A549 (cell line): ENCODE measurements at regions not wholly inside any gene's neighbourhood (a gene's known extent, or its start where the extent isn't known, plus 50 kb on each side); places are given as distances from the start of the nearest gene placed in this dataset.

ENCODE experiments used
- ATAC-seq, 2 experiments: fragments of 200-7000 bp in 1 of 2; fragments of >200 bp in 1 of 2; cut with Nextera tagmentation in 1 of 2; cut with Tn5 transposase in 1 of 2; 3 replicates each; pipeline versions ENCODE4 v1.8.0 to v1.9.1; 2018 to 2020; ENCODE audit warnings: mild to moderate bottlenecking in 1 of 2, moderate library complexity in 1 of 2
- CTCF ChIA-PET: fragments of 300-600 bp; sonication (Branson Sonifier 250); formaldehyde crosslinking; extraction: SDS; loops from one replicate; lab custom pipeline; 2021; ENCODE audit warnings: antibody characterized with exemption, inconsistent platforms; lab: Yijun Ruan, JAX
- POLR2A ChIA-PET: fragments of 350-600 bp; formaldehyde crosslinking; extraction: SDS; loops from one replicate; lab custom pipeline; 2021; ENCODE audit warnings: antibody characterized with exemption, inconsistent platforms; lab: Yijun Ruan, JAX
- DNase-seq, 2 experiments: peaks; one replicate each; pipeline versions ENCODE4 v3.0.0 to v3.0.0-alpha.2; 2011 to 2016; ENCODE audit warnings: low read depth in 1 of 2, low spot score in 1 of 2
- FAIRE-seq: peaks from 2 replicates; lab custom pipeline; 2011; peaks lifted over from hg19 to GRCh38; lab: Jason Lieb, UNC
- H3K27ac ChIP-seq, 2 experiments: fragments of >200 bp; sonication (Bioruptor Twin); formaldehyde crosslinking; 3 replicates each; pipeline ENCODE4 v1.5.1; 2016 to 2017
- H3K4me1 ChIP-seq: fragments of >200 bp; sonication (Bioruptor Twin); formaldehyde crosslinking; 3 replicates; pipeline ENCODE4 v1.6.1; 2016
- H3K4me2 ChIP-seq: fragments of >200 bp; sonication (Bioruptor Twin); formaldehyde crosslinking; 3 replicates; pipeline ENCODE4 v1.6.1; 2016
- H3K4me3 ChIP-seq: fragments of >200 bp; sonication (Bioruptor Twin); formaldehyde crosslinking; 3 replicates; pipeline ENCODE4 v1.5.1; 2016
- H3K9me3 ChIP-seq: fragments of >200 bp; sonication (Bioruptor Twin); formaldehyde crosslinking; 3 replicates; pipeline ENCODE4 v1.6.1; 2016
- BHLHE40 ChIP-seq: IDR thresholded peaks from 2 replicates; pipeline ENCODE4 v1.6.1; 2012; ENCODE audit warnings: low read depth, low read length, inconsistent platforms
- CEBPB ChIP-seq, 2 experiments: fragments of >200 bp in 1 of 2; sonication (Bioruptor Twin) in 1 of 2; formaldehyde crosslinking in 1 of 2; IDR thresholded peaks; 2 replicates each; pipeline ENCODE4 v1.6.1; 2012 to 2016
- CHD2 ChIP-seq: fragments of 150-350 bp; IDR thresholded peaks from 2 replicates; pipeline ENCODE4 v1.6.1; 2014; ENCODE audit warnings: low read length; ENCODE audit not compliant: partially characterized antibody
- EHF ChIP-seq: fragments of 250-450 bp; sonication (Bioruptor Pico); IDR thresholded peaks from 2 replicates; pipeline ENCODE4 v1.5.0; 2020; ENCODE audit warnings: mild to moderate bottlenecking
- EP300 ChIP-seq, 2 experiments: fragments of >200 bp; sonication (Bioruptor Twin); formaldehyde crosslinking; IDR thresholded peaks; 2 replicates in 1 of 2; 3 replicates in 1 of 2; pipeline ENCODE4 v1.6.1; 2016 to 2017
- ESRRA ChIP-seq: fragments of 150-350 bp; IDR thresholded peaks from 2 replicates; pipeline ENCODE4 v1.6.1; 2014; ENCODE audit warnings: mild to moderate bottlenecking, low read length, borderline replicate concordance
- HEYL ChIP-seq: fragments of 250-450 bp; sonication (Bioruptor Pico); IDR thresholded peaks from 2 replicates; pipeline ENCODE4 v1.8.0; 2021; ENCODE audit warnings: mild to moderate bottlenecking, moderate library complexity
- HOXB13 ChIP-seq: fragments of 250-450 bp; sonication (Bioruptor Pico); IDR thresholded peaks from 2 replicates; pipeline ENCODE4 v1.5.0; 2020; ENCODE audit warnings: low read depth, mild to moderate bottlenecking, moderate library complexity
- MYC ChIP-seq: IDR thresholded peaks from 2 replicates; pipeline ENCODE4 v1.6.1; 2012; ENCODE audit warnings: mild to moderate bottlenecking, inconsistent platforms, low read length, improper control_type of control experiment, borderline replicate concordance
- NR3C1 ChIP-seq: fragments of >200 bp; sonication (Bioruptor Twin); formaldehyde crosslinking; IDR thresholded peaks from 3 replicates; pipeline ENCODE4 v1.6.1; 2017
- PHF8 ChIP-seq: fragments of 200-600 bp; sonication (generic); IDR thresholded peaks from 2 replicates; pipeline ENCODE4 v1.6.1; 2016; ENCODE audit warnings: low read depth, mild to moderate bottlenecking, antibody characterized with exemption, moderate library complexity, borderline replicate concordance
- POLR2AphosphoS2 ChIP-seq: conservative IDR thresholded peaks from 2 replicates; pipeline ENCODE4 v1.6.1; 2012; ENCODE audit warnings: low read length, improper control_type of control experiment, inconsistent platforms
- RFX5 ChIP-seq: fragments of 450-650 bp; IDR thresholded peaks from 2 replicates; pipeline ENCODE4 v1.7.1; 2014; ENCODE audit warnings: antibody characterized with exemption, mild to moderate bottlenecking, moderate library complexity
- ZFP36 ChIP-seq: fragments of 450-650 bp; IDR thresholded peaks from 2 replicates; pipeline ENCODE4 v1.6.1; 2014; ENCODE audit warnings: borderline replicate concordance; ENCODE audit not compliant: partially characterized antibody
- ZNF302 ChIP-seq: fragments of 250-450 bp; sonication (Bioruptor Pico); IDR thresholded peaks from 2 replicates; pipeline ENCODE4 v1.9.0; 2021; ENCODE audit warnings: inconsistent platforms, mild to moderate bottlenecking, moderate library complexity
- WGBS: methylation state at CpG from one replicate; pipeline ENCODE4 v1.1.6; 2017; ENCODE audit errors: missing lambda C conversion rate; 5-methylcytosine and 5-hydroxymethylcytosine counted together
- TF ChIP-seq, protein P1 (sequence below): IDR thresholded peaks from 2 replicates; pipeline ENCODE4 v1.6.1; 2012
- TF ChIP-seq, protein P2 (sequence below): fragments of >200 bp; sonication (Bioruptor Twin); formaldehyde crosslinking; IDR thresholded peaks from 3 replicates; pipeline ENCODE4 v1.6.1; 2016
- TF ChIP-seq, protein P3 (sequence below): fragments of >200 bp; sonication (Bioruptor Twin); formaldehyde crosslinking; IDR thresholded peaks from 2 replicates; pipeline ENCODE4 v1.6.1; 2016

DNA sequence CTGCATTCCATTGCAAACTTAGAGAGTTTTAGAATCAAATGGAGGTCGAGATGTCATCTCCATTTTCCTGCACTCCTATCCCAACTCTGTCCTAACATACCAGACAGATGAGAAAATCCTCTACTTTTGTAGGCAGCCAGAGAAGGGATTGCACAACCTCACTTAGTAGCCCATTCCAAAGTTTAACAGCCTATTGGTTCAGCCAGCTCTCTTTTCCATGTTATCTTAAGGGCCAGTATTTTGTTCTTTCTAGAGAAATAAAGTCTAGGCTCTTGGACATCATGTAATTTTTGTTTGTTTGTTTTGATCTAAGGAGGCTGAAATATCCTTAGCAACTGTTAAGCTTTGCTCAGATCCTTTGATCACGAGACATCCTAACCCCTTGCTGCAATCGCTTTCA, 173.0 kb downstream of the COX18 start:
- ATAC-seq, result peak; percentile 51 to 62; a peak in 2 of 6 replicates
- Histone ChIP-seq H3K4me1 (no peaks in the 10 kb centered on the region), H3K4me2 (no peak overlapping the region), H3K27ac (no peak overlapping the region), H3K4me3 (no peak overlapping the region), H3K9me3 (no peaks in the 10 kb centered on the region)
- ChIA-PET CTCF (no interaction called here), POLR2A (no interaction called here)
- peak in 1 of 2 experiments; percentile 11 for DNase-seq
- 56% methylated on average over 3 of the region's 3 CpGs for WGBS
- TF ChIP-seq EP300 (IDR thresholded peaks at IDR 0.05), result no peak
- peak; percentile 49 to 75; a peak in 3 of 4 replicates for TF ChIP-seq CEBPB (IDR thresholded peaks at IDR 0.05)
- no peak for TF ChIP-seq HOXB13
- TF ChIP-seq, all 56 proteins: peak for 1
- no peak for FAIRE-seq

DNA sequence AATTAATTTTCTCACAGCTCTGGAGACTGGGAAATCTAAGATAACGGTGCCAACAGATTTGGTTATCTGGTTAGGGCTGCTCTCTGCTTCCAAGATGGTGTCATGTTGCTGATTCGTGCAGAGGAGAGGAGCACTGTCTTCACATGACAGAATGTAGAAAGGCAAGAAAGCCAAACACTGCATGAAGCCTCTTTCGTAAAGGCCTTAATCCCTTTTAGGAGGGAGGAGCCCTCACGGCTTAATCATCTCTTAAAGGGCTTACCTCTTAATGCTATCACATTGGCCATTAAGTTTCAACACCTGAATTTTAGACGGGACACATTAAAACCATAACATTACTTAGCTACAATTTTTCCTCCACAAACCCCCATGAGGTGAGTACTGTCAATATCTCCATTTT, 174.1 kb downstream of the COX18 start:
- POLR2A ChIA-PET, result no interaction called here
- H3K4me1 ChIP-seq, result no peaks in the 10 kb centered on the region
- 58% methylated on average over 5 of the region's 5 CpGs for WGBS

DNA sequence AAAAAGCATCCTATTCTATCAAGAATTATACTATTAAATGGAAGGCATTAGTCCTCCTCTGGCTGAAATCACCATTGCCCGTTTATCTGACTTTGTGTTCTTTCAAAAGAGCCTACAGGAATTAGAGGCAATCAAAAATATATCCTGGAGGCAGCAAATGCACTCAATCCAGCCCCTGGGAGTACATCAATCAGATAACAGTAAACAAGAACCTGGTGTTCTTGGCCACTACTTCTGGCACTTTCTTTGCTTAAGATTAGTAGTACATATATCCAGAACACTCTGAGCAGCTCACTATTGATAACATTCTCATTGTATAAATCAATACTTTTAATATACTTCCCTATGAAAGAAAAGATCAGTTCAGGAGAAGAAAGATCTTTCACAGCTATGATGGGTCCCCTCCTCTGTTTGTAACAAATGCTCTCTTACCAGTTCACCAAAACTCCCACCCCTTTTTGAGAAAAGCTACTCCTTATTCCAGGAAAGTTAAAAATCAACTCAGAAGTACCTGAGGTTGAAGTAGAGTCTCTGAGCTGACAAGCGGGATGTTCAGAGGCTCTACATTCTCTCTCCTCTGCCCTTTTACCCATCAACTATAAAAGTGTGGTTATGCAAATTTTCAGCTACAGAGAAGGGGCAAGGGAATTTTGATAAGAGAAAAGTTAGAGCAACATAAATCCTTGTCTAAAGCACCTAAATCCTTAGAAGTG, 176.0 kb downstream of the COX18 start:
- WGBS, result 38% methylated on average over 2 of the region's 2 CpGs
- H3K4me1 ChIP-seq, result no peaks in the 10 kb centered on the region
- no peak overlapping the region for H3K27ac ChIP-seq
- POLR2A ChIA-PET, result no interaction called here
- DNase-seq (no peak), FAIRE-seq (no peak), ATAC-seq (no peak)
- TF ChIP-seq HOXB13 (no peak), HEYL (no peak), RFX5 (no peak), MYC (no peak)
- H3K4me2 ChIP-seq, result no peak overlapping the region
- no peak overlapping the region for H3K4me3 ChIP-seq
- CTCF ChIA-PET, result no interaction called here
- H3K9me3 ChIP-seq, result no peaks in the 10 kb centered on the region

More for the DNA sequence above, 174.1 kb downstream of the COX18 start:
- ATAC-seq (no peak), DNase-seq (no peak), FAIRE-seq (no peak)
- CTCF ChIA-PET, result no interaction called here
- Histone ChIP-seq H3K4me3 (no peak overlapping the region), H3K9me3 (no peaks in the 10 kb centered on the region), H3K4me2 (no peak overlapping the region)
- TF ChIP-seq ESRRA (no peak), BHLHE40 (no peak), ZFP36 (no peak), POLR2AphosphoS2 (no peak)
- TF ChIP-seq, protein P1, sequence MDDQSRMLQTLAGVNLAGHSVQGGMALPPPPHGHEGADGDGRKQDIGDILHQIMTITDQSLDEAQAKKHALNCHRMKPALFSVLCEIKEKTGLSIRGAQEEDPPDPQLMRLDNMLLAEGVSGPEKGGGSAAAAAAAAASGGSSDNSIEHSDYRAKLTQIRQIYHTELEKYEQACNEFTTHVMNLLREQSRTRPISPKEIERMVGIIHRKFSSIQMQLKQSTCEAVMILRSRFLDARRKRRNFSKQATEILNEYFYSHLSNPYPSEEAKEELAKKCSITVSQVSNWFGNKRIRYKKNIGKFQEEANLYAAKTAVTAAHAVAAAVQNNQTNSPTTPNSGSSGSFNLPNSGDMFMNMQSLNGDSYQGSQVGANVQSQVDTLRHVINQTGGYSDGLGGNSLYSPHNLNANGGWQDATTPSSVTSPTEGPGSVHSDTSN, result no peak
- TF ChIP-seq, all 56 proteins: peak for 0
- no peak overlapping the region for H3K27ac ChIP-seq

DNA sequence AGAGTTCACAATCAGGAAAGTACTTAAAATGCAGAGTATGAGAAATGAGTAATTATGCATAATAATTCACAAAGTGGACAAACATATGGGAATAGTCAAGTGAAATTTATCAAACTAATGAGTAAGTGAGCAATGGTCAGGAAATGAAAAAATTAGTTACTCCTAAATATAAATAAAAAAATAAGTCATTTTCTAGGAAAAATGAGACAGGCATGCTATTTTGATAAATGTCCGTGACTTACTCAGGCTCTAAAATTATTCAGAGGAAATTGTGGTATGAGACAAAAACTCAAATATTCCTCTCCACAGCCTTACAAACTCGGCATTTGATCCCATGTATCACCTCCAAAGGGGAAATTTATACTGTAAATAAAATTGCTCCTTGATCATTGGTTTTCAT, 181.2 kb downstream of the COX18 start:
- no peak for FAIRE-seq
- WGBS, result 46% methylated on average over 2 of the region's 2 CpGs
- CTCF ChIA-PET, result no interaction called here

More for the DNA sequence above, 181.2 kb downstream of the COX18 start:
- H3K4me3 ChIP-seq, result no peak overlapping the region
- no peak overlapping the region for H3K4me2 ChIP-seq
- H3K9me3 ChIP-seq, result no peaks in the 10 kb centered on the region
- ATAC-seq (no peak), DNase-seq (no peak)
- TF ChIP-seq PHF8, result no peak
- no peak for TF ChIP-seq NR3C1
- TF ChIP-seq, protein P2, sequence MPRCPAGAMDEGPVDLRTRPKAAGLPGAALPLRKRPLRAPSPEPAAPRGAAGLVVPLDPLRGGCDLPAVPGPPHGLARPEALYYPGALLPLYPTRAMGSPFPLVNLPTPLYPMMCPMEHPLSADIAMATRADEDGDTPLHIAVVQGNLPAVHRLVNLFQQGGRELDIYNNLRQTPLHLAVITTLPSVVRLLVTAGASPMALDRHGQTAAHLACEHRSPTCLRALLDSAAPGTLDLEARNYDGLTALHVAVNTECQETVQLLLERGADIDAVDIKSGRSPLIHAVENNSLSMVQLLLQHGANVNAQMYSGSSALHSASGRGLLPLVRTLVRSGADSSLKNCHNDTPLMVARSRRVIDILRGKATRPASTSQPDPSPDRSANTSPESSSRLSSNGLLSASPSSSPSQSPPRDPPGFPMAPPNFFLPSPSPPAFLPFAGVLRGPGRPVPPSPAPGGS, result no peak
- TF ChIP-seq EHF (CRISPR knock-in tag), result no peak
- no peak for TF ChIP-seq CHD2
- TF ChIP-seq, protein P3, sequence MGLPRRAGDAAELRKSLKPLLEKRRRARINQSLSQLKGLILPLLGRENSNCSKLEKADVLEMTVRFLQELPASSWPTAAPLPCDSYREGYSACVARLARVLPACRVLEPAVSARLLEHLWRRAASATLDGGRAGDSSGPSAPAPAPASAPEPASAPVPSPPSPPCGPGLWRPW, result no peak
- no peak for TF ChIP-seq HEYL
- TF ChIP-seq ZNF302 (CRISPR knock-in tag), result no peak
- H3K27ac ChIP-seq, result no peak overlapping the region
- POLR2A ChIA-PET, result no interaction called here
- H3K4me1 ChIP-seq, result no peaks in the 10 kb centered on the region
